K562 (cell line): ENCODE measurements at regions not wholly inside any gene's neighbourhood (a gene's known extent, or its start where the extent isn't known, plus 50 kb on each side); places are given as distances from the start of the nearest gene placed in this dataset.

ENCODE experiments used
- ATAC-seq: fragments of 200-7000 bp; cut with Tn5 transposase; 3 replicates; pipeline ENCODE4 v1.9.1; 2020; ENCODE audit warnings: moderate library complexity
- BruUV-seq: library from RNA; stranded (reverse); fragments of 400-500 nt; replicated peaks from 2 replicates; lab custom pipeline; 2021; lab: Mats Ljungman, UMichigan
- CTCF ChIA-PET: fragments of 300-600 bp; formaldehyde crosslinking; extraction: SDS; loops from one replicate; lab custom pipeline; 2021; ENCODE audit warnings: low intra/inter-chr PET ratio; lab: Yijun Ruan, JAX
- POLR2A ChIA-PET: fragments of 300-600, 350-650 bp; sonication (Branson Sonifier 250); formaldehyde crosslinking; extraction: SDS; loops from one replicate; lab custom pipeline; 2021; ENCODE audit warnings: antibody characterized with exemption, inconsistent platforms; lab: Yijun Ruan, JAX
- DNase-seq, 4 experiments: peaks; one replicate each; pipeline versions ENCODE4 v3.0.0 to v3.0.0-alpha.2; 2011 to 2018; ENCODE audit warnings: low spot score in 3 of 4, mixed read lengths in 3 of 4; ENCODE audit errors: extremely low read depth in 1 of 4
- FAIRE-seq: peaks from 2 replicates; lab custom pipeline; 2011; peaks lifted over from hg19 to GRCh38; lab: Jason Lieb, UNC
- H2AFZ ChIP-seq: 2 replicates; pipeline ENCODE4 v1.6.0; 2011; ENCODE audit warnings: low read depth, low read length, control low read depth, inconsistent platforms
- H3K27ac ChIP-seq: fragments of 200-600 bp; 3 replicates; pipeline ENCODE4 v1.8.0; 2011; ENCODE audit warnings: low read depth, mild to moderate bottlenecking, control low read depth, inconsistent platforms, low read length, moderate library complexity, mixed read lengths; ENCODE audit errors: extremely low read depth
- H3K27me3 ChIP-seq, 2 experiments: fragments of 300-600 bp in 1 of 2; 2 replicates in 1 of 2; 3 replicates in 1 of 2; pipeline versions ENCODE4 v1.6.0 to v1.8.0; 2011; ENCODE audit warnings: inconsistent platforms in 2 of 2, low read length in 2 of 2, mild to moderate bottlenecking in 1 of 2, mixed read lengths in 1 of 2, moderate library complexity in 1 of 2; ENCODE audit not compliant: control insufficient read depth in 2 of 2, insufficient read depth in 2 of 2
- H3K36me3 ChIP-seq: fragments of 300-600 bp; 3 replicates; pipeline ENCODE4 v1.8.0; 2011; ENCODE audit warnings: mild to moderate bottlenecking, low read length, inconsistent platforms; ENCODE audit not compliant: control insufficient read depth, insufficient read depth
- H3K4me1 ChIP-seq, 2 experiments: fragments of 200-600 bp in 1 of 2; replicated peaks in 1 of 2; 2 replicates in 1 of 2; 3 replicates in 1 of 2; pipeline versions ENCODE4 v1.5.1 to v1.8.0; 2011; ENCODE audit warnings: inconsistent platforms in 2 of 2, low read length in 2 of 2, mild to moderate bottlenecking in 1 of 2, mixed read lengths in 1 of 2, moderate library complexity in 1 of 2; ENCODE audit not compliant: control insufficient read depth in 2 of 2, insufficient read depth in 2 of 2
- H3K4me2 ChIP-seq: 2 replicates; pipeline ENCODE4 v1.6.1; 2011; ENCODE audit warnings: low read length, control low read depth, inconsistent platforms, mixed read lengths; ENCODE audit not compliant: insufficient read depth
- H3K4me3 ChIP-seq: fragments of 200-600 bp; sonication (generic), shearing (Covaris generic); 2 replicates; pipeline ENCODE4 v1.5.1; 2016; ENCODE audit warnings: control low read depth, inconsistent platforms
- H3K79me2 ChIP-seq: fragments of 200-600 bp; 3 replicates; pipeline ENCODE4 v1.8.0; 2011; ENCODE audit warnings: low read length, inconsistent platforms; ENCODE audit not compliant: control insufficient read depth, insufficient read depth
- H3K9ac ChIP-seq, 2 experiments: 2 replicates each; pipeline versions ENCODE4 v1.6.0 to v1.6.1; 2011; ENCODE audit warnings: low read depth in 2 of 2, low read length in 2 of 2, control low read depth in 1 of 2, inconsistent platforms in 1 of 2, mild to moderate bottlenecking in 1 of 2, mixed read lengths in 1 of 2; ENCODE audit not compliant: insufficient read depth in 1 of 2
- H3K9me1 ChIP-seq: one replicate; pipeline ENCODE4 v1.6.0; 2011; ENCODE audit warnings: inconsistent platforms, mild to moderate bottlenecking, low read length, moderate library complexity; ENCODE audit not compliant: control insufficient read depth, insufficient read depth
- H3K9me3 ChIP-seq: replicated peaks from 2 replicates; pipeline ENCODE4 v1.5.1; 2011; ENCODE audit warnings: low read depth, low read length, inconsistent platforms; ENCODE audit not compliant: control insufficient read depth, insufficient read depth
- H4K20me1 ChIP-seq: replicated peaks from 2 replicates; pipeline ENCODE4 v1.6.1; 2011; ENCODE audit warnings: low read length, inconsistent platforms, mixed read lengths; ENCODE audit not compliant: control insufficient read depth, insufficient read depth
- ATF2 ChIP-seq: sonication (generic); formaldehyde crosslinking; IDR thresholded peaks from 2 replicates; pipeline ENCODE4 v1.8.1; 2022; ENCODE audit warnings: missing genetic modification reagents
- CREBBP ChIP-seq: IDR thresholded peaks from one replicate; pipeline ENCODE4 v1.6.1; 2012; ENCODE audit warnings: low read depth, mild to moderate bottlenecking, control low read depth, inconsistent platforms, low read length
- ETV5 ChIP-seq: sonication (generic); formaldehyde crosslinking; IDR thresholded peaks from 2 replicates; pipeline ENCODE4 v1.4.0; 2020; ENCODE audit warnings: low read depth, mild to moderate bottlenecking, missing genetic modification reagents
- GTF2F1 ChIP-seq: IDR thresholded peaks from 2 replicates; pipeline ENCODE4 v1.6.1; 2011; ENCODE audit warnings: low read depth, low read length, improper control_type of control experiment
- HSF4 ChIP-seq: fragments of 250-450 bp; sonication (Bioruptor Pico); IDR thresholded peaks from 2 replicates; pipeline ENCODE4 v2.1.2; 2022; ENCODE audit warnings: mild to moderate bottlenecking, moderate library complexity, borderline replicate concordance
- JUND ChIP-seq, 2 experiments: IDR thresholded peaks; 2 replicates in 1 of 2; 3 replicates in 1 of 2; pipeline ENCODE4 v1.6.1; 2011; ENCODE audit warnings: borderline replicate concordance in 2 of 2, low read depth in 2 of 2, low read length in 2 of 2, improper control_type of control experiment in 1 of 2, missing biosample characterization in 1 of 2, missing genetic modification characterization in 1 of 2, missing genetic modification reagents in 1 of 2
- MTA1 ChIP-seq: fragments of 450-650 bp; IDR thresholded peaks from 2 replicates; pipeline ENCODE4 v1.6.1; 2017; ENCODE audit warnings: borderline replicate concordance
- MYBL2 ChIP-seq, 2 experiments: fragments of 450-650 bp in 1 of 2; sonication (generic) in 1 of 2; formaldehyde crosslinking in 1 of 2; IDR thresholded peaks; 2 replicates each; pipeline versions ENCODE4 v1.6.1 to v1.8.1; 2017 to 2022; ENCODE audit warnings: borderline replicate concordance in 1 of 2, inconsistent platforms in 1 of 2, low read depth in 1 of 2, mild to moderate bottlenecking in 1 of 2, missing genetic modification reagents in 1 of 2, moderate library complexity in 1 of 2
- NFIC ChIP-seq: fragments of 450-650 bp; IDR thresholded peaks from 2 replicates; pipeline ENCODE4 v1.6.1; 2017; ENCODE audit warnings: mild to moderate bottlenecking, inconsistent platforms
- PHF21A ChIP-seq: fragments of 450-650 bp; IDR thresholded peaks from 2 replicates; pipeline ENCODE4 v1.6.1; 2017; ENCODE audit warnings: low read depth, borderline replicate concordance
- RBM14 ChIP-seq: fragments of 200-400 bp; formaldehyde crosslinking; IDR thresholded peaks from 2 replicates; pipeline ENCODE4 v1.6.1; 2018; ENCODE audit warnings: low read depth, mild to moderate bottlenecking, low read length, moderate library complexity, borderline replicate concordance; ENCODE audit not compliant: insufficient read depth
- YBX1 ChIP-seq: fragments of 450-650 bp; IDR thresholded peaks from 2 replicates; pipeline ENCODE4 v1.7.1; 2016; ENCODE audit warnings: mild to moderate bottlenecking
- WGBS: fragments of 100-300 bp; shearing (Covaris generic); methylation state at CpG from one replicate; pipeline ENCODE4 v1.1.6; 2016; ENCODE audit warnings: low coverage, mixed read lengths; ENCODE audit not compliant: insufficient coverage; ENCODE audit errors: missing lambda C conversion rate; 5-methylcytosine and 5-hydroxymethylcytosine counted together
- in situ Hi-C: fragments of 300-500 bp; cut with MboI; formaldehyde crosslinking; loops from 4 replicates; pipeline ENCODE4 v1.15.0; 2018; ENCODE audit warnings: inconsistent platforms, mixed read lengths
- intact Hi-C: fragments of 100-400 bp; cut with micrococcal nuclease; formaldehyde crosslinking; loops from 2 replicates; pipeline ENCODE4 v1.14.2; 2022
- TF ChIP-seq, protein P1 (sequence below): fragments of 250-450 bp; sonication (Bioruptor Pico); IDR thresholded peaks from 2 replicates; pipeline ENCODE4 v1.8.0; 2022; ENCODE audit warnings: inconsistent platforms, mild to moderate bottlenecking, moderate library complexity, borderline replicate concordance
- TF ChIP-seq, protein P2 (sequence below), 2 experiments: fragments of 450-650 bp in 1 of 2; IDR thresholded peaks; 2 replicates each; pipeline ENCODE4 v1.6.1; 2011 to 2017; ENCODE audit warnings: low read depth in 2 of 2, antibody characterized with exemption in 1 of 2, borderline replicate concordance in 1 of 2, low read length in 1 of 2, mild to moderate bottlenecking in 1 of 2, mixed read lengths in 1 of 2; ENCODE audit not compliant: control insufficient read depth in 1 of 2

- peaks cover 26% of the 10 kb centered on the region for H3K36me3 ChIP-seq
- H3K9me3 ChIP-seq: no peaks in the 10 kb centered on the region; the same call in 1 of the 2 replicates
- H3K9me1 ChIP-seq: no peaks in the 10 kb centered on the region
- ATAC-seq (peak; percentile 42), FAIRE-seq (peak; percentile 56), DNase-seq (peak in 1 of 4 experiments; percentile 63)
- no peaks in the 10 kb centered on the region for H4K20me1 ChIP-seq
- H3K4me1 ChIP-seq: peaks cover 10 to 27% of the 10 kb centered on the region in 2 experiments
- H3K4me3 ChIP-seq: no peak overlapping the region
- 0% methylated on average over 1 of the region's 1 CpG for WGBS
- H3K9ac ChIP-seq: peak overlapping the region in 1 of 2 experiments; percentile 47; a peak in 2 of 4 replicates
- ChIA-PET POLR2A (interaction anchor here (0.8 to 1.5 kb wide), 3 partner anchors 18 to 55 kb away, joined by 3 read pairs; no protein-coding TSS in a partner anchor), CTCF (no interaction called here)
- peaks cover 90% of the 10 kb centered on the region for H3K79me2 ChIP-seq
- peak overlapping the region; percentile 82; the same call in 2 of the 3 replicates for H3K27ac ChIP-seq
- H3K27me3 ChIP-seq: no peaks in the 10 kb centered on the region
- 0 out of 2 replicates have a peak overlapping the region, but pooled peaks have one; percentile 1 for H2AFZ ChIP-seq
- intact Hi-C loops (loop anchor here (1.0 kb wide), 1 partner anchor 10 kb away; no protein-coding TSS in a partner anchor), in situ Hi-C loops (no loop called here)
- H3K4me2 ChIP-seq: no peak overlapping the region
- no TSS peak for BruUV-seq
- no peak for TF ChIP-seq PHF21A
- TF ChIP-seq, protein P1, sequence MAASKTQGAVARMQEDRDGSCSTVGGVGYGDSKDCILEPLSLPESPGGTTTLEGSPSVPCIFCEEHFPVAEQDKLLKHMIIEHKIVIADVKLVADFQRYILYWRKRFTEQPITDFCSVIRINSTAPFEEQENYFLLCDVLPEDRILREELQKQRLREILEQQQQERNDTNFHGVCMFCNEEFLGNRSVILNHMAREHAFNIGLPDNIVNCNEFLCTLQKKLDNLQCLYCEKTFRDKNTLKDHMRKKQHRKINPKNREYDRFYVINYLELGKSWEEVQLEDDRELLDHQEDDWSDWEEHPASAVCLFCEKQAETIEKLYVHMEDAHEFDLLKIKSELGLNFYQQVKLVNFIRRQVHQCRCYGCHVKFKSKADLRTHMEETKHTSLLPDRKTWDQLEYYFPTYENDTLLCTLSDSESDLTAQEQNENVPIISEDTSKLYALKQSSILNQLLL: no peak
- TF ChIP-seq, protein P2, sequence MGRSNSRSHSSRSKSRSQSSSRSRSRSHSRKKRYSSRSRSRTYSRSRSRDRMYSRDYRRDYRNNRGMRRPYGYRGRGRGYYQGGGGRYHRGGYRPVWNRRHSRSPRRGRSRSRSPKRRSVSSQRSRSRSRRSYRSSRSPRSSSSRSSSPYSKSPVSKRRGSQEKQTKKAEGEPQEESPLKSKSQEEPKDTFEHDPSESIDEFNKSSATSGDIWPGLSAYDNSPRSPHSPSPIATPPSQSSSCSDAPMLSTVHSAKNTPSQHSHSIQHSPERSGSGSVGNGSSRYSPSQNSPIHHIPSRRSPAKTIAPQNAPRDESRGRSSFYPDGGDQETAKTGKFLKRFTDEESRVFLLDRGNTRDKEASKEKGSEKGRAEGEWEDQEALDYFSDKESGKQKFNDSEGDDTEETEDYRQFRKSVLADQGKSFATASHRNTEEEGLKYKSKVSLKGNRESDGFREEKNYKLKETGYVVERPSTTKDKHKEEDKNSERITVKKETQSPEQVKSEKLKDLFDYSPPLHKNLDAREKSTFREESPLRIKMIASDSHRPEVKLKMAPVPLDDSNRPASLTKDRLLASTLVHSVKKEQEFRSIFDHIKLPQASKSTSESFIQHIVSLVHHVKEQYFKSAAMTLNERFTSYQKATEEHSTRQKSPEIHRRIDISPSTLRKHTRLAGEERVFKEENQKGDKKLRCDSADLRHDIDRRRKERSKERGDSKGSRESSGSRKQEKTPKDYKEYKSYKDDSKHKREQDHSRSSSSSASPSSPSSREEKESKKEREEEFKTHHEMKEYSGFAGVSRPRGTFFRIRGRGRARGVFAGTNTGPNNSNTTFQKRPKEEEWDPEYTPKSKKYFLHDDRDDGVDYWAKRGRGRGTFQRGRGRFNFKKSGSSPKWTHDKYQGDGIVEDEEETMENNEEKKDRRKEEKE (IDR thresholded peaks at IDR 0.05; ENCODE audit: borderline replicate concordance in 1 of 2, control insufficient read depth in 1 of 2, low read depth in 2 of 2, low read length in 1 of 2): no peak
- TF ChIP-seq MTA1: peak; percentile 72; the same call in 1 of the 2 replicates
- TF ChIP-seq ATF2 (CRISPR knock-in tag): no peak
- TF ChIP-seq CREBBP: no peak
- TF ChIP-seq MYBL2 (IDR thresholded peaks at IDR 0.05; ENCODE audit: low read depth): no peak
- no peak for TF ChIP-seq MYBL2 (CRISPR knock-in tag; IDR thresholded peaks at IDR 0.05; ENCODE audit: borderline replicate concordance)
- no peak for TF ChIP-seq ETV5 (CRISPR knock-in tag)
- no peak for TF ChIP-seq HSF4
- peak; percentile 42; the same call in 1 of the 2 replicates for TF ChIP-seq JUND (IDR thresholded peaks at IDR 0.05; ENCODE audit: borderline replicate concordance, low read depth, low read length)
- no peak; the same call in 2 of the 3 replicates for TF ChIP-seq JUND (tag; IDR thresholded peaks at IDR 0.05; ENCODE audit: borderline replicate concordance, low read depth, low read length)
- no peak for TF ChIP-seq YBX1
- TF ChIP-seq GTF2F1: no peak
- no peak for TF ChIP-seq RBM14
- TF ChIP-seq NFIC: peak; percentile 63
These were observed 118.2 kb downstream of the LEPR start for GRCh38 chr1:65538664-65539063.
